ENCODE measurements at regions not wholly inside any gene's neighbourhood (a gene's known extent, or its start where the extent isn't known, plus 50 kb on each side); places are given as distances from the start of the nearest gene placed in this dataset.

GRCh38 chr18:57243624-57244179 is 96.8 kb downstream of the BOD1L2 start:
- no peak for DNase-seq

GRCh38 chr18:57249179-57249578 is 102.3 kb downstream of the BOD1L2 start:
- DNase-seq, result no peak

- DNase-seq, result no peak
Observed at GRCh38 chr18:57249883-57250282, 102.5 kb upstream of the ST8SIA3 start.

GRCh38 chr18:57251747-57252146 is 100.6 kb upstream of the ST8SIA3 start:
- DNase-seq, result no peak

- DNase-seq, result no peak
Observed at GRCh38 chr18:57253903-57254302, 98.5 kb upstream of the ST8SIA3 start.

- DNase-seq, result no peak
Observed at GRCh38 chr18:57258131-57258777, 94.1 kb upstream of the ST8SIA3 start.

- no peak for DNase-seq
Observed at GRCh38 chr18:57267368-57267925, 84.9 kb upstream of the ST8SIA3 start.

- no peak for DNase-seq
Observed at GRCh38 chr18:57269756-57270155, 82.6 kb upstream of the ST8SIA3 start.

- DNase-seq, result no peak
Observed at GRCh38 chr18:57270156-57270555, 82.2 kb upstream of the ST8SIA3 start.

GRCh38 chr18:57273194-57273593 is 79.2 kb upstream of the ST8SIA3 start:
- no peak for DNase-seq

- DNase-seq, result peak in 1 of 56 donors; percentile 1
Observed at GRCh38 chr18:57275111-57275510, 77.2 kb upstream of the ST8SIA3 start.

- no peak for DNase-seq
Observed at GRCh38 chr18:57276829-57277228, 75.5 kb upstream of the ST8SIA3 start.

- no peak for DNase-seq
Observed at GRCh38 chr18:57278933-57279332, 73.4 kb upstream of the ST8SIA3 start.

- DNase-seq, result no peak
Observed at GRCh38 chr18:57281519-57281918, 70.8 kb upstream of the ST8SIA3 start.

- DNase-seq, result no peak
Observed at GRCh38 chr18:57286949-57287348, 65.4 kb upstream of the ST8SIA3 start.

GRCh38 chr18:57287766-57288165 is 64.6 kb upstream of the ST8SIA3 start:
- DNase-seq, result peak in 2 of 56 donors; percentile 5 to 9

- DNase-seq, result no peak
Observed at GRCh38 chr18:57294547-57294946, 57.8 kb upstream of the ST8SIA3 start.

- no peak for DNase-seq
Observed at GRCh38 chr18:57296336-57296735, 56.0 kb upstream of the ST8SIA3 start.

GRCh38 chr18:57297306-57297705 is 55.1 kb upstream of the ST8SIA3 start:
- peak in 3 of 56 donors; percentile 2 to 13 (median 4) for DNase-seq

- no peak for DNase-seq
Observed at GRCh38 chr18:57299931-57300330, 52.4 kb upstream of the ST8SIA3 start.

- DNase-seq, result peak in 1 of 56 donors; percentile 4
Observed at GRCh38 chr18:57301573-57302559, 50.5 kb upstream of the ST8SIA3 start.

Data from nucleus accumbens (tissue), 56 donors.